H1 (cell line): ENCODE measurements at regions not wholly inside any gene's neighbourhood (a gene's known extent, or its start where the extent isn't known, plus 50 kb on each side); places are given as distances from the start of the nearest gene placed in this dataset.

Experiments used
- CHD2 ChIP-seq: IDR thresholded peaks from 2 replicates; pipeline ENCODE4 v1.6.1; 2012; ENCODE audit warnings: low read length, improper control_type of control experiment
- MAFK ChIP-seq: IDR thresholded peaks from 2 replicates; pipeline ENCODE4 v1.6.1; 2012; ENCODE audit warnings: low read depth, mild to moderate bottlenecking, improper control_type of control experiment, low read length
- POLR2A ChIP-seq, 2 experiments: IDR thresholded peaks; 1 replicate in 1 of 2; 2 replicates in 1 of 2; pipeline ENCODE4 v1.6.1; 2011; ENCODE audit warnings: low read depth in 2 of 2, low read length in 2 of 2, mild to moderate bottlenecking in 2 of 2; ENCODE audit errors: control extremely low read depth in 1 of 2
- RXRA ChIP-seq: IDR thresholded peaks from 2 replicates; pipeline ENCODE4 v1.6.1; 2011; ENCODE audit warnings: low read depth, mild to moderate bottlenecking, low read length, moderate library complexity; ENCODE audit not compliant: insufficient read depth
- SP2 ChIP-seq: IDR thresholded peaks from 2 replicates; pipeline ENCODE4 v1.6.1; 2012; ENCODE audit warnings: mild to moderate bottlenecking, low read length, inconsistent platforms
- TF ChIP-seq, protein P1 (sequence below): fragments of 300-600 bp; sonication (generic); IDR thresholded peaks from 2 replicates; pipeline ENCODE4 v1.7.1; 2012; ENCODE audit warnings: low read length, moderate library complexity, mild to moderate bottlenecking, inconsistent platforms; ENCODE audit not compliant: insufficient replicate concordance

DNA sequence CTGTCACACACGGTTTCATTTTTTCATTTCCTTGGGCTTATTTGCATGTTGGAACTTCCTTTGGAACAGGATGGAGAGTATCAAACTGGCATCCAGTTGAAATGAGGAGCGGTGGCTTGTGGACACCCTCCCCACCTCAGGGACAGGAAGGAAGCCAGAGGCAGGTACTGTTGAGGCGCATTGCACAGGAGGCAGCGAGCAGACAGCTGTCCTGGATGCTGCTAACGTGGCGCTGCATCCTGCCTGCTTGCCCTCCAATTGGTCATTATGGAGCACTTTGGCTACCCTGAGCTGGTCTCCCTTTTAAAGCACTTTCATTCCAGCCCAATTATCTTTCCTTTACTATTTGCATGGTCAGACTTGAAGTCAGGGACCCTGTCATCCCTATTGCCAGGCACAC, 80.7 kb upstream of the ITGA4 start (continued):
- TF ChIP-seq, protein P1, sequence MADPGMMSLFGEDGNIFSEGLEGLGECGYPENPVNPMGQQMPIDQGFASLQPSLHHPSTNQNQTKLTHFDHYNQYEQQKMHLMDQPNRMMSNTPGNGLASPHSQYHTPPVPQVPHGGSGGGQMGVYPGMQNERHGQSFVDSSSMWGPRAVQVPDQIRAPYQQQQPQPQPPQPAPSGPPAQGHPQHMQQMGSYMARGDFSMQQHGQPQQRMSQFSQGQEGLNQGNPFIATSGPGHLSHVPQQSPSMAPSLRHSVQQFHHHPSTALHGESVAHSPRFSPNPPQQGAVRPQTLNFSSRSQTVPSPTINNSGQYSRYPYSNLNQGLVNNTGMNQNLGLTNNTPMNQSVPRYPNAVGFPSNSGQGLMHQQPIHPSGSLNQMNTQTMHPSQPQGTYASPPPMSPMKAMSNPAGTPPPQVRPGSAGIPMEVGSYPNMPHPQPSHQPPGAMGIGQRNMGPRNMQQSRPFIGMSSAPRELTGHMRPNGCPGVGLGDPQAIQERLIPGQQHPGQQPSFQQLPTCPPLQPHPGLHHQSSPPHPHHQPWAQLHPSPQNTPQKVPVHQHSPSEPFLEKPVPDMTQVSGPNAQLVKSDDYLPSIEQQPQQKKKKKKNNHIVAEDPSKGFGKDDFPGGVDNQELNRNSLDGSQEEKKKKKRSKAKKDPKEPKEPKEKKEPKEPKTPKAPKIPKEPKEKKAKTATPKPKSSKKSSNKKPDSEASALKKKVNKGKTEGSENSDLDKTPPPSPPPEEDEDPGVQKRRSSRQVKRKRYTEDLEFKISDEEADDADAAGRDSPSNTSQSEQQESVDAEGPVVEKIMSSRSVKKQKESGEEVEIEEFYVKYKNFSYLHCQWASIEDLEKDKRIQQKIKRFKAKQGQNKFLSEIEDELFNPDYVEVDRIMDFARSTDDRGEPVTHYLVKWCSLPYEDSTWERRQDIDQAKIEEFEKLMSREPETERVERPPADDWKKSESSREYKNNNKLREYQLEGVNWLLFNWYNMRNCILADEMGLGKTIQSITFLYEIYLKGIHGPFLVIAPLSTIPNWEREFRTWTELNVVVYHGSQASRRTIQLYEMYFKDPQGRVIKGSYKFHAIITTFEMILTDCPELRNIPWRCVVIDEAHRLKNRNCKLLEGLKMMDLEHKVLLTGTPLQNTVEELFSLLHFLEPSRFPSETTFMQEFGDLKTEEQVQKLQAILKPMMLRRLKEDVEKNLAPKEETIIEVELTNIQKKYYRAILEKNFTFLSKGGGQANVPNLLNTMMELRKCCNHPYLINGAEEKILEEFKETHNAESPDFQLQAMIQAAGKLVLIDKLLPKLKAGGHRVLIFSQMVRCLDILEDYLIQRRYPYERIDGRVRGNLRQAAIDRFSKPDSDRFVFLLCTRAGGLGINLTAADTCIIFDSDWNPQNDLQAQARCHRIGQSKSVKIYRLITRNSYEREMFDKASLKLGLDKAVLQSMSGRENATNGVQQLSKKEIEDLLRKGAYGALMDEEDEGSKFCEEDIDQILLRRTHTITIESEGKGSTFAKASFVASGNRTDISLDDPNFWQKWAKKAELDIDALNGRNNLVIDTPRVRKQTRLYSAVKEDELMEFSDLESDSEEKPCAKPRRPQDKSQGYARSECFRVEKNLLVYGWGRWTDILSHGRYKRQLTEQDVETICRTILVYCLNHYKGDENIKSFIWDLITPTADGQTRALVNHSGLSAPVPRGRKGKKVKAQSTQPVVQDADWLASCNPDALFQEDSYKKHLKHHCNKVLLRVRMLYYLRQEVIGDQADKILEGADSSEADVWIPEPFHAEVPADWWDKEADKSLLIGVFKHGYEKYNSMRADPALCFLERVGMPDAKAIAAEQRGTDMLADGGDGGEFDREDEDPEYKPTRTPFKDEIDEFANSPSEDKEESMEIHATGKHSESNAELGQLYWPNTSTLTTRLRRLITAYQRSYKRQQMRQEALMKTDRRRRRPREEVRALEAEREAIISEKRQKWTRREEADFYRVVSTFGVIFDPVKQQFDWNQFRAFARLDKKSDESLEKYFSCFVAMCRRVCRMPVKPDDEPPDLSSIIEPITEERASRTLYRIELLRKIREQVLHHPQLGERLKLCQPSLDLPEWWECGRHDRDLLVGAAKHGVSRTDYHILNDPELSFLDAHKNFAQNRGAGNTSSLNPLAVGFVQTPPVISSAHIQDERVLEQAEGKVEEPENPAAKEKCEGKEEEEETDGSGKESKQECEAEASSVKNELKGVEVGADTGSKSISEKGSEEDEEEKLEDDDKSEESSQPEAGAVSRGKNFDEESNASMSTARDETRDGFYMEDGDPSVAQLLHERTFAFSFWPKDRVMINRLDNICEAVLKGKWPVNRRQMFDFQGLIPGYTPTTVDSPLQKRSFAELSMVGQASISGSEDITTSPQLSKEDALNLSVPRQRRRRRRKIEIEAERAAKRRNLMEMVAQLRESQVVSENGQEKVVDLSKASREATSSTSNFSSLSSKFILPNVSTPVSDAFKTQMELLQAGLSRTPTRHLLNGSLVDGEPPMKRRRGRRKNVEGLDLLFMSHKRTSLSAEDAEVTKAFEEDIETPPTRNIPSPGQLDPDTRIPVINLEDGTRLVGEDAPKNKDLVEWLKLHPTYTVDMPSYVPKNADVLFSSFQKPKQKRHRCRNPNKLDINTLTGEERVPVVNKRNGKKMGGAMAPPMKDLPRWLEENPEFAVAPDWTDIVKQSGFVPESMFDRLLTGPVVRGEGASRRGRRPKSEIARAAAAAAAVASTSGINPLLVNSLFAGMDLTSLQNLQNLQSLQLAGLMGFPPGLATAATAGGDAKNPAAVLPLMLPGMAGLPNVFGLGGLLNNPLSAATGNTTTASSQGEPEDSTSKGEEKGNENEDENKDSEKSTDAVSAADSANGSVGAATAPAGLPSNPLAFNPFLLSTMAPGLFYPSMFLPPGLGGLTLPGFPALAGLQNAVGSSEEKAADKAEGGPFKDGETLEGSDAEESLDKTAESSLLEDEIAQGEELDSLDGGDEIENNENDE, result no peak
- TF ChIP-seq CHD2, result no peak
- TF ChIP-seq RXRA, result no peak
- TF ChIP-seq MAFK, result no peak
- no peak for TF ChIP-seq SP2
- TF ChIP-seq POLR2A (IDR thresholded peaks at IDR 0.05; ENCODE audit: control extremely low read depth in 1 of 2, low read depth in 2 of 2, low read length in 2 of 2), result no peak
